Keratinocyte (primary cell): ENCODE measurements at regions not wholly inside any gene's neighbourhood (a gene's known extent, or its start where the extent isn't known, plus 50 kb on each side); places are given as distances from the start of the nearest gene placed in this dataset.

Experiments used
- DNase-seq: peaks from one replicate; pipeline ENCODE4 v3.0.0-alpha.2; 2011; ENCODE audit warnings: low read depth, missing footprints, low spot score
- FAIRE-seq: peaks from 2 replicates; lab custom pipeline; 2011; peaks lifted over from hg19 to GRCh38; lab: Jason Lieb, UNC
- H2AFZ ChIP-seq: 2 replicates; pipeline ENCODE4 v1.6.0; 2012; ENCODE audit warnings: low read length, control low read depth, inconsistent platforms; ENCODE audit not compliant: control insufficient read depth
- H3K27ac ChIP-seq: 2 replicates; pipeline ENCODE4 v1.5.1; 2011; ENCODE audit warnings: low read length; ENCODE audit not compliant: control insufficient read depth, insufficient read depth
- H3K27me3 ChIP-seq: 3 replicates; pipeline ENCODE4 v1.6.0; 2011; ENCODE audit warnings: low read length; ENCODE audit not compliant: control insufficient read depth, insufficient read depth; ENCODE audit errors: extremely low read depth
- H3K36me3 ChIP-seq, 2 experiments: 2 replicates in 1 of 2; 3 replicates in 1 of 2; pipeline ENCODE4 v1.5.1; 2011; ENCODE audit warnings: low read length in 2 of 2, mild to moderate bottlenecking in 1 of 2; ENCODE audit not compliant: control insufficient read depth in 2 of 2, insufficient read depth in 2 of 2; ENCODE audit errors: extremely low read depth in 1 of 2
- H3K4me1 ChIP-seq: 3 replicates; pipeline ENCODE4 v1.5.1; 2011; ENCODE audit warnings: low read length; ENCODE audit not compliant: control insufficient read depth, insufficient read depth; ENCODE audit errors: extremely low read depth
- H3K4me2 ChIP-seq: 3 replicates; pipeline ENCODE4 v1.6.0; 2011; ENCODE audit warnings: low read depth, low read length; ENCODE audit not compliant: control insufficient read depth, insufficient read depth; ENCODE audit errors: extremely low read depth
- H3K4me3 ChIP-seq, 3 experiments: fragments of 200-600 bp in 1 of 3; sonication (generic) in 1 of 3; 2 replicates in 2 of 3; 3 replicates in 1 of 3; pipeline ENCODE4 v1.5.1; 2011 to 2016; ENCODE audit warnings: low read length in 3 of 3, mild to moderate bottlenecking in 3 of 3, control low read depth in 2 of 3, inconsistent platforms in 1 of 3, low read depth in 1 of 3, mixed read lengths in 1 of 3, mixed run types in 1 of 3, moderate library complexity in 1 of 3; ENCODE audit not compliant: control insufficient read depth in 2 of 3, insufficient read depth in 2 of 3; ENCODE audit errors: extremely low read depth in 1 of 3
- H3K79me2 ChIP-seq: 2 replicates; pipeline ENCODE4 v1.6.0; 2012; ENCODE audit warnings: low read length; ENCODE audit not compliant: control insufficient read depth, insufficient read depth
- H3K9ac ChIP-seq: 3 replicates; pipeline ENCODE4 v1.6.0; 2011; ENCODE audit warnings: low read length; ENCODE audit not compliant: control insufficient read depth, insufficient read depth; ENCODE audit errors: extremely low read depth
- H3K9me1 ChIP-seq: 3 replicates; pipeline ENCODE4 v1.6.0; 2011; ENCODE audit warnings: low read length; ENCODE audit not compliant: control insufficient read depth, insufficient read depth; ENCODE audit errors: extremely low read depth
- H3K9me3 ChIP-seq: 2 replicates; pipeline ENCODE4 v1.5.1; 2012; ENCODE audit warnings: low read depth, low read length; ENCODE audit not compliant: control insufficient read depth
- H4K20me1 ChIP-seq: 3 replicates; pipeline ENCODE4 v1.6.0; 2011; ENCODE audit warnings: low read length; ENCODE audit not compliant: control insufficient read depth, insufficient read depth; ENCODE audit errors: extremely low read depth
- CTCF ChIP-seq, 3 experiments: IDR thresholded peaks in 1 of 3; conservative IDR thresholded peaks in 1 of 3; optimal IDR thresholded peaks in 1 of 3; 2 replicates in 2 of 3; 3 replicates in 1 of 3; pipeline versions ENCODE3 to v1.5.1; 2011; ENCODE audit warnings: low read length in 3 of 3, mild to moderate bottlenecking in 3 of 3, moderate library complexity in 2 of 3, control low read depth in 1 of 3, inconsistent platforms in 1 of 3; ENCODE audit not compliant: insufficient read depth in 2 of 3; ENCODE audit errors: extremely low read depth in 1 of 3
- EZH2 ChIP-seq: IDR thresholded peaks from one replicate; pipeline ENCODE4 v1.6.1; 2012; ENCODE audit warnings: inconsistent platforms, mild to moderate bottlenecking, low read length, moderate library complexity
- dilution Hi-C: fragments of 300-500 bp; cut with MboI; formaldehyde crosslinking; loops from one replicate; pipeline ENCODE4 v1.7.0; 2020; ENCODE audit warnings: low sequenced_read_pairs; ENCODE audit not compliant: extremely low pct_ligation_motif_present

- Histone ChIP-seq H3K9me3 (no peaks in the 10 kb centered on the region), H2AFZ (no peak overlapping the region), H3K4me2 (no peak overlapping the region), H3K27ac (no peak overlapping the region), H3K9me1 (no peaks in the 10 kb centered on the region), H3K4me1 (no peaks in the 10 kb centered on the region), H3K4me3 (no peak overlapping the region), H3K79me2 (no peaks in the 10 kb centered on the region), H3K9ac (no peak overlapping the region), H3K36me3 (no peaks in the 10 kb centered on the region), H4K20me1 (no peaks in the 10 kb centered on the region), H3K27me3 (no peaks in the 10 kb centered on the region)
- no peak for TF ChIP-seq EZH2
- TF ChIP-seq CTCF (optimal IDR thresholded peaks at IDR 0.05 in 1 of 3, IDR thresholded peaks at IDR 0.05 in 1 of 3, conservative IDR thresholded peaks at IDR 0.05 in 1 of 3; ENCODE audit: extremely low read depth in 1 of 3, insufficient read depth in 2 of 3, low read length in 3 of 3): no peak
- DNase-seq: no peak
- no peak for FAIRE-seq
- dilution Hi-C loops: no loop called here
These were observed 534.7 kb upstream of the ARGLU1 start for GRCh38 chr13:107102676-107103075.

GRCh38 chr13:107099661-107100060 lies 531.7 kb upstream of the ARGLU1 start:
- Histone ChIP-seq H3K36me3 (no peaks in the 10 kb centered on the region), H3K4me2 (no peak overlapping the region), H3K9ac (no peak overlapping the region), H4K20me1 (no peaks in the 10 kb centered on the region), H2AFZ (no peak overlapping the region), H3K9me1 (no peaks in the 10 kb centered on the region), H3K9me3 (no peaks in the 10 kb centered on the region), H3K27ac (no peak overlapping the region), H3K27me3 (no peaks in the 10 kb centered on the region), H3K79me2 (no peaks in the 10 kb centered on the region), H3K4me3 (no peak overlapping the region), H3K4me1 (no peaks in the 10 kb centered on the region)
- dilution Hi-C loops: no loop called here
- no peak for FAIRE-seq
- DNase-seq: no peak
- TF ChIP-seq EZH2 (no peak), CTCF (optimal IDR thresholded peaks at IDR 0.05 in 1 of 3, IDR thresholded peaks at IDR 0.05 in 1 of 3, conservative IDR thresholded peaks at IDR 0.05 in 1 of 3; ENCODE audit: extremely low read depth in 1 of 3, insufficient read depth in 2 of 3, low read length in 3 of 3) (no peak)
